GM19397 (cell line): ENCODE measurements at regions not wholly inside any gene's neighbourhood (a gene's known extent, or its start where the extent isn't known, plus 50 kb on each side); places are given as distances from the start of the nearest gene placed in this dataset.

ENCODE experiments used
- ATAC-seq: cut with Tn5 transposase; IDR thresholded peaks from one replicate; pipeline ENCODE4 v1.9.1; 2021; ENCODE audit warnings: mild to moderate bottlenecking, moderate library complexity; ENCODE audit not compliant: unreplicated experiment

DNA sequence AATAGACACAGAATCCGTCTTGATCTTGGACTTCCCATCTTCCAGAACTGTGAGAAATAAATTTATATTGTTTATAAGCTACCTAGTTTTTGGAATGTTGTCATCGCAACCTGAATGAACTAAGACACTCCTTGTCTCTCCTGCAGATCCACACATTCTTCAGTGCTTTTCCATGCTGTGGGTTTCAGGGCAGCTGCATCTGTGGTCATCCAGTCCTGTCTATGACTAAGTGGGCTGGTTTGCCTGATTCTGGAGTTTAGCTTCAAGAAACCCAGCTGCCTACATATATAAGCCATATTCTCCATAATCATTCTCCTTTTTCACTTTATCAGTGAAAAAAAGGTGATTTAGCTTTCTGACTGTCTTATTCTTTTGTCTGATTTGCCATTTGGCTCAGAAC is 170.3 kb upstream of the KIT start:
- no peak for ATAC-seq

DNA sequence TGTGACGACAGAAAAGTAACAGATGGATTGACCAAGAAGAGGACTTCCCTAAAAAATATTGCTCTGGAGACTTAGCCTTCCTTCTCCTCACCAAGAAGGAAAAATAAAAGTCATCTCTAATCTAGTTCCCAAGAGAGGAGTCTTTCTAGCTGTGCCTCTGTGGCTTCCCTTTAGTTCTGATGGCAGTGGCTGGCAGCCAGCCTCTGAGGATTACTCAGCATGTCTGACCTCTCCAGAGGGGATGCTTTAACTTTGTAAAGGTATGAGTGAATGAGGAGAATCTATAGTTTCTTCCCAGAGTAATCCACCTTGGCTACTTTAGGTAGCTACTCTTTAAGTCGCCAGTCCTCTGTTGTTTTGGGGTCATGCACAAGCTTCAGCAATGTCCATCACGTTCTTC is 163.9 kb upstream of the KIT start:
- no peak for ATAC-seq

DNA sequence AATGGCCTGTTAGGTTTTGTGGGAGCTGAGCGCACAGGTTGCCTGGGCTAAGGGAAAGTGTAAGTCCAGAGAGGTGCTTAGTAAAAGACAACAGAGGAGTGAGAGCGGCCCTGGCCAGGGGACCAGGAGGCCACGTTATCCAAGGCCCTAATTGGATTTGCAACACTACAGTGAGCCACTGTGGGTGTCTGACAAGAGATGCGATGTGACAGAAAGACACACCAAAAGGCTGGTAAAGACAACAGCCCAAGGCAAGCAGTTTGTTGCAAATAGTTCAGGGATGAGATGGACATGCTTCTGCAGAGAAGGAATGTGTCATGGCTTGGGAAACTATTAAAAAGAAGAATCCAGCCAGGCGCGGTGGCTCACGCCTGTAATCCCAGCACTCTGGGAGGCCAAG is 162.7 kb upstream of the KIT start:
- no peak for ATAC-seq

DNA sequence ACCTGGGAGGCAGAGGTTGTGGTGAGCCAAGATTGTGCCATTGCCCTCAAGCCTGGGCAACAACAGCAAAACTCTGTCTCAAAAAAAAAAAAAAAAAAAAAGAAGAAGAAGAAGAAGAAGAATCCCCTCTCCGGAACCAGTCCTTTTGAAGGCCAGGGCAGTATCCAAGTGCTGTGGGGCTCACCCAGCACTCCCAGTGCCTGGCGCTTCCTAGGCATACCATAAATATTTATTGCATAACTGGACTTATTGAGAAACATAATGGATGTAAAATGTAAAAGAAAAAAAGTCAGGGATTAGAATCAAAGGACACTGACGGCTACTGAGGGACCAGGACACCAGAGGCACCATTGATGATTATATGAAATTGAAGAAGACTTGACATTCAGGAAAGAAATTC is 162.1 kb upstream of the KIT start:
- ATAC-seq = no peak

DNA sequence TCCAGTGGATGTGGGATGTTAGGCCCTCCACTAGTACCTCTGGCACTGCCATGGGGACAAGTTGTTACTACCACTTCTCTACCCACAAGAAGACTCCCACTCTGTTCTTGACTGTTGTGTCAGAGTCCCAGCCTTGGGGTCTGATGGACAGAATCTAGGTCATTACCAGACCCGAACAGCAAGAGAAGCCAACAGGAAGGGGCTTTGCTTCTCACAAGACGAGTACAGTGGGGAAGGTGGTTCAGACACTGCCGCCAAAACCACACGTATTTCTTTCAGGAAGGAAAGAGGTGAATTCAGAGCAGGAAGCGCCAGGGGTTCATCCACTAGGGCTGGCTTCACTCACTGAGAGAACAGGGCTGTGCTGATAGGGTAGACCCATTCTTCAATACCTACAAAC is 161.3 kb upstream of the KIT start:
- no peak for ATAC-seq

DNA sequence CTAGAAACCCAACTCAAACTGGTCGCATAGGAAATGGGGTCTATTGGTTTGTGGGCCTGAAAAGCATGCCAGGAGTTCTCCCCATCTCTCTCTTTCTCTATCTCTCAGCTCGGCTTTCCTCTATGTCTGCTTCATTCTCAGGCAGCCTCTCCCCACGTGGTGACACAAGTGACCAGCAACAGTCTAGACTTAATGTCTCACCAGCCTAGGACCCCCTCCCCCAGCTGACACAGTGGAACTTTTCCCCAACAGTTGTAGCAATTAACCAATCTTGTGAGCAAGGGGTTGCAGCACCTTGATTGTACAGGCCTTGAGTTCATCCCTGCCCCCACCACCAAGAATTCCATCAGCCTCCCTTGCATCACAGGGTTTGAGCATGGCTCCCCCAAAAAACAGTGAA is 159.8 kb upstream of the KIT start:
- no peak for ATAC-seq

DNA sequence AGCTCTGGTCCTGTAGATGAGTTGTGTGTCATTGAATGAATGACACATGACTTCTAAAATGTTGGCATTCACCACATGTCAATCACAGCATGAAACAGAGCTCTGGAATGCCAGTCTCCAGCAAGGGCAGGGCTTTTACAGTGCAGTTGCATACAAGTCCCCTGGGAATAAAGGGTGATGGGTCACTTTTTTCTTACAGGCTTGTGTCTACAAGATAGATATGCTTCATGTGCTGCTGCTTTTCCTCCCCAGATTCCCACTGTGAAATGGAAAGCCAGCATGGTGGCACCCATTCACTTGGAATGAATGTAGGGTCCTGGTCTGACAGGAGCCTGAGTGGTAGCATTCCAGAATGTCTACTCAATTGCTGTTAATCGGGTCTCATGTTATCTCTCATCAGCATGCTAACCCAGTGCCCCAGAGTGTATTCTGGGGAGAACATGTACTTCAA is 159.1 kb upstream of the KIT start:
- ATAC-seq = no peak

DNA sequence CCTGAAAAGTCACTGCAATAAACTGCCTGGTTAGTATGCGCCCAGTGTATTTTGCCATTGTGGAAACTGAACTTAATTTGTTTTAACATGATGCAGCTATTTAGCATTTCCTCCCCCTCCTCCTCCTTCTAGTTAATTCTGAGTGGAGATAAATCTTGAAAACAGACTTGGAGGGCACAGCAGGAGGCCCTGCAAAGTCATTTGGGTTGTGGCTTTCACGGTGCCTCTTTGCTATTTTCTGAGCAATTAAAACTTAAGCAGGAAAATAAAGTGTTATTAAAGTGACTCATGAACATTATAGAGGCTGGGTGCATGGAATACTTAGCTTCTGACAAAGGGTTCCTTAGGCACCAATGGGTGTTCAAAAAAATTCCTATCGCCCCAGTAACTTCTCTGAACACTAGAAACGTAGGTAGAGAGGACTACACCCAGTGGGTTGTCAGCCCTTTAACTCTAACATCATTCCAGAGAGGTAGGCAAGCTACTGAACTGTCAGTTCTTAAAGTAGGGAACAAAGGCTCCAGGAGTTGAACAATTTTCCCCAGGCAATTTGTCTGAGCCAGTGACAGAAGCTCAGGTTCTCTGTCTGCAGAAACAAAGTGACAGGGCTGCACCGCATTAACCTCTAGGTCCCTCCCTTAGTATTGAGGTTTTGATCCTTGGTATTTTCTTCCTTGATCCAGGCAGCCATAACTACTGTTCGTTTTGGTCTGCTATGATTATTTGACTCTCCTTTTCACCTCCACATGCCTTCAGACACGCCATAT is 158.3 kb upstream of the KIT start:
- no peak for ATAC-seq

DNA sequence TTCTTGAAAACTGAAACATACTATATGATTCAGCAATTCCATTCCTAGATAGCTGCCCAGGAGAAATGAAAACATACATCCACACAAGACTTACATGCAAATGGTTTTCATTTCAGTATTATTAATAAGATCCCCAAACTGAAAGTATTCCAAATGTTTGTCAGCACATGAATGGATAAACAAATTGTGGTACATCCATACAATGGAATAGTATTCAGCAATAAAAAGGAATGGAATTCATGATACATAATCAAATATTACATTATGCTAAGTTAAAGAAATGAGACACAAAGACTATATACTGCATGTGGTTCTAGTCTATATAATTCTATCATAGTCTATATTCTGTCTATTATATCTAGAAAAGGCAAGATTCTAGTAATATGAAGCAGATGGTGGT is 152.4 kb upstream of the KIT start:
- no peak for ATAC-seq

DNA sequence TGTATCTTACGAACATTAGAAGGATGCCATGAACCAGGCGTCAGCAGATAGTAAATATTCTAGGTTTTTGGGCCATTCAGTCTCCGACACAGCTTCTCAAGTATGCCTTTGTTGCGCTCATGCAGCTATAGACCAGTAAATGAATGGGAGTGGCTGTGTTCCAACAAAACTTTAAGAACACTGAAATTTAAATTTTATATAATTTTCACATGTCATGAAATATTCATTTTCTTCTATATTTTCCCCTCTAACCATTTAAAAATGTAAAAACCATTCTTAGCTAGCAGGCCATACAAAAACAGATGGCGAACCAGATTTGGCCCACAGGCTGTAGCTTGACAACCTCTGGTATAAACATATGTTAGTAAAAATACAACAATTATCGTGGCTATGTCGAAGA is 151.8 kb upstream of the KIT start:
- ATAC-seq = no peak

DNA sequence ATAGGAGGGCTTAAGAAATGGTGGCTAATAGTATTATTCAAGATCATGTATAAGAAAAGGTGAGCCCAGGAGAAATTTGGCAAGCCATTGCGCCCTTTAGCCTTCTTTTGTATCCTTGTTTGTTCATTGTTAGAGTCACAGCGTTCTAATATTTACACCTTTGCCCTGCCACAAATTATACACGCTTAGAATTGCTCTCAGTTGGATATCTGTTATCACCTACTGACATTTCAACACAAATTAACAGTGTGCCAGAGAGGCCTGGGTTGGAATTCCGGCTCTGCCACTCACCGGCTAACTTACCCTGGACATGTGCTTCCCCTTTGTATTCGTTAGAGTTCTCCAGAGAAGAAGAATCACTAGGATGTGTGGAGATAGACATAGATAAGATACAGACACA is 148.7 kb upstream of the KIT start:
- ATAC-seq = no peak

DNA sequence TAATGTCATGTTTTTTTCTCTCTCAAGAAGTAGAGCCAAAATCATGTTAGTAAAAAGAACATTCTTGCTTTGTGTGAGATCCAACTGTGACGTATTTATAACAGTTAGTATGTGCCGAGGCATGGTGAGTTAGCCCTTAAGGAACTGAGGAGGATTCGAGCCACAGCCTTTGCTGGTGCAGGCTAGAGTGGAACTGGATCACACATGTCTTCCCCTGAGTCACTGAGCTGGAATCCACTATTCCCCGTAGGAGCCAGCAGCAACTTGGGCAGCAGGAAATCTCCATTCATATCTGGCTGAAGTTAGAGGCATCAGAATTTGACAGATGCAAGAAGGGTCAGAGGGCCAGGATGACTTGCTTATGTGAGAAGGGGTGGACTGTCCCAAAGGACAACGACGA is 144.6 kb upstream of the KIT start:
- no peak for ATAC-seq

DNA sequence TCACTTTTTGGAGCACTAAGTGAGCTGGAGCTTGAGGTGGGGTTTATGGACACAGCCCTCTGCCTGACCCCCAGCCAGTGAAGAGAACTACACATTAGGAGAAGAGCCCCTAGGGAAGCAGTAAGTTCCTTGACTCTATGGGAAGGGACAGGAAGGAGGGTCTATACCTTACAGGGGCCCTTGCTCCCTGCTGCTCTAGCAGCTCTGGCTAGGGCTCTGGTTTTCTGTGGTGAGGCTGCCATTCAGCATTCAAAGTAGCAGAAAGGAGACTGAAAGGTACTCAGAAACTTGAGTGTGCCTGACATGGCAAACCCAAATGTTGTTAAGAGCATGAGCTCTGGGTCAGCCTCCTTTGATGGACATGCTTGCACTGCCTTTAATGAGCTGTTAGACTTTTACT is 144.0 kb upstream of the KIT start:
- ATAC-seq = no peak

DNA sequence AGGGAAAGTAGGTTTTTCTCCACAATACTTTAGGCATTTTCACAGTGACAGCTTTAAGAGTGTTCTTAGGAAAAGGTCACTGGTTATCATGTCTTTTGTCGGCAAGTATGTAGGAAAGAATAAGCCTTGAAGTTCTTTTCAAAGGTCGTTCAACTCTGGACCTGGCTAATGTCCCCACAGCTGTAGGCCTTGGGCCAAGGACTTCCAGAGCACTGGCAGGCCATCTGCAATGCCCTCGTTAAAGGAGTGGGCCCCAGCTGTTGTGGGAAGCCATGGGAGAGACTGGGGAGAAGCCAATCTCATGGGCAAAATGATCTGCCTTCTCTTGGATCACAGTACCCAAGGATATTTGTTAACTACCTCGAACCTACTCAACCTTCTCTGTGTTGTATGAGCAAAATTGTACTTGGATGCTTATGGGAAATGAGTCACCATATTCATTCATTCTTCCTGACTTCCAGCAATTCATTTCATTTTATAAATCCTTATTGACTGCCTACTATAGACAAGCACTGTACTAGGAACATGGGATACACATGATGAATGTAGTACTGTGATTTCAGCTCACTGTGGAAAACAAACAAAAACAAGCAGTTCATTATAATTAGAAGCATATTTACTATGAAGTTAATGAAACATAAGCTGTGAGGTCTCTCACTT is 141.1 kb upstream of the KIT start:
- no peak for ATAC-seq

DNA sequence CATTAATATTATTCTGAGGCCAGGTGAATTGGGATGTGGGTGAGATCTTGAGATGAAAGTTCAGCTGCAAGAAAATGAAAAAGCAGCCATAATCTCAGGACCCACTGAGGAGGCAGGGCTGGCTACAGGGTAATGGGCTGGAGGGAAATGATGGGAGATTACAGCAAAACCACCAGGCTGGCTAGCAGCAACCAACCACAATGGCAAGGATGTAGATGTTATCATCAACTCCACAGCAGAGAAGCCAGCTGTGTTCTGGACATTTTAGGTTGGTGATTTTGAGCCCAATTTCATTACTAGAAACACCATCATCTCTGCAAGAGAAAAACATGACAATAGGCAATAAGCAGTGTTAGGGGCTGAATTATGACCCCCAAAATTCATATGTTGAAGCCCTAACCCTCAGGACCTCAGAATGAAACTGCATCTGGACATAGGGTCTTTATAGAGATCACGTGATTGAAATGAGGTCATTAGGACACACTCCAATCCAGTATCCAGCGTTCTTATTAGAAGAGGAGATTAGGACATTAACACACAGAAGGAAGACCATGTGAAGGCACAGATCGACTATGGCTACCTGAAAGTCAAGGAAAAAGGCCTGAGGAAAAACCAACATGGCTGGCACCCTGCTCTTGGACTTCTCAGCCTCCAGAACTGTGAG is 139.8 kb upstream of the KIT start:
- no peak for ATAC-seq

DNA sequence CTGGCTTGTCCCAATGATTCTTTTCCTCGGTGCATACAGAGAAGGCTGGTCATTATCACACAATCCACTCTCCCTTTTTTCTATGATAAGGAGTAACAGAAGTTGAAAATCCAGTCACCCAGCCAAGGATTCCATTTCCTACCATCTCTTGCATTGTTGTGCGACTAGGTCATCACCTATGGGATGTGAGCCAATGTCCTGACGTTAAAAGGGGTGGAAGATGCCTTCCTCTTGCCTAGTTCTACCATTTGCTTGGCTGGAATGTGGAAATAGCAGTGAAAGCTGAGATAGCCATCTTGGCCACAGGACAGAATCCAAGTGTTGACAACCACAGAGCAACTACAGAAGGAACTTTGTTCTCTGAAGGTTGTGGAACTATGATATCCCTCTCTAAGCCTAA is 132.2 kb upstream of the KIT start:
- ATAC-seq = no peak

DNA sequence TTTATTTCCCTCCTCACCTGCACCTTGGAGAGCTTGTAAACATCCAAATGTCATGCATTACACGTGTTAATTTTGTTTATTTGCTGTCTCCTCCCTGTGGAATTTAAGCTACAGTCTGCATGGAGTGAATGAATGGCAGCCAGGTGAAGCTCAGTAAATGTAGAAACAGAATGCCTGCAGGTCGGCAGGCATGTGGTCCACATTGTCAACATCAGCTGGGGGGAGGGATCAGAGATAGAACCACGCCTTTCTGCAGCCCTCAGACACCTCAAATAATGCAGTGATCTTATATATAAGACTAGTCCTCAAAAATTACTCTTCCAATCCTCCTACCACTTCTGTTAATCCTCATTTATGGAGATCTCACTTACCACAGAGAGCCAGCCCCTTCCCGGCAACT is 131.2 kb upstream of the KIT start:
- ATAC-seq = no peak

DNA sequence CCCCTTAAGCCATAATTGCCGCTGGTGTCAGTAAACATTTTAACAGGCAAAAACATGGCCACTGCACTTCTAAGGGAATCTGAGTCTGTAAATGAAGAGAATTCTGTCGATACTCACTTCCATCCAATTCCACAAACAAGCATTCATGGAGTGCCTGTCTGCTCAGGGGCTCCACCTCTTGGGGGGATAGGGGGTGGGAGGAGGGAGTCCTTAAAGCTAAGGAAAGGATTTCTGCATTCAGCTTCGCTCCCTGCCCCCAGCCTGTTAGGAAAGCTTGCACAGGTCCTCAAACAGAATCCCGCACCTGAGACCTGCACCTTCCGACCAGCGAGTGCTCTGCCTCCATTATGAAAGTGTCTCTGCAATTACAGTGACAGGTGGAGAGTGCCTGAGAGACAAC is 130.2 kb upstream of the KIT start:
- ATAC-seq = no peak

DNA sequence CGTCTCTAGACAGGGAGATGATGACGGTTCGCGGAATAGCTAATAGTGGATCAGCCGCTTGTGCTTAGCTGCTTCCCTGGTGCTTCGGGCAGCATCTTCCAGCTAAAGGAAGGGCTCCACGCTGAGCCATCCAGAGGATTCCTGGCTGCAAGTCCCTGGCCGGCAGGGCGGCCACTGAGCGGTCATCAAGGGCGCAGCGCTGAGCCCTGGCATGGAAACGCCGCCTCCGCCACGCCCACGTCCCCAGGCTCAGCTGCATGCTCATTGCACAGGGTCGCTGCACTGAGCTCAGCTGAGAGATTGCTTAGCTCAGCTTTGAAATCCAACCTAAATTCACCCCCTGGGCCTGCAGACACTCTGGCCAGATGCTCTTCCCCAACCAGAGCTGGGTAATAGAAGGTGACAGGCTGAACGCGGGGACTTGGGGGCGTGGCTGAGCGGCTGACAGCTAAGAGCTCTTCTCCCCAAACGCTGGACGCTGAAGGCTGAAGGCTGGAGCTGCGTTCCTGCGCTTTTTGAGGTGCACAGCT is 118.2 kb upstream of the KIT start:
- no peak for ATAC-seq

DNA sequence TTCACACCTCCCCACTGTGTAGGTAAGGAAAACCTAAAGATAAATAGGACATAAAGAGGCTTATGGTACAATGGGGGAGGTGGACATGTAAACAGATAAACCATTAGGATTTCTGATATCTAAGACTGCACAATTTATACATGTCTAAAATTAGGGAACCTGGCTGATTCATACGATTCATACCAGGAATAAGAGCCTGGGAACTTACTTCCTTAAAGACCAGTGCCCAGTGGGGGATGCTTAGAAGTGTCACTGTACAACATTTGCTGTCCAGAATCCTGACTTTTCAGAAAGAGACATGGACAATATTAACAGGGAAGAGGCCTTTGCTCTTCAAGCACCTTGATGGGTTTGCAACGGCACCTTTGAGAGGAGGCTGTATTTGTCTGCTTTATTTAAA is 116.8 kb upstream of the KIT start:
- ATAC-seq = no peak

DNA sequence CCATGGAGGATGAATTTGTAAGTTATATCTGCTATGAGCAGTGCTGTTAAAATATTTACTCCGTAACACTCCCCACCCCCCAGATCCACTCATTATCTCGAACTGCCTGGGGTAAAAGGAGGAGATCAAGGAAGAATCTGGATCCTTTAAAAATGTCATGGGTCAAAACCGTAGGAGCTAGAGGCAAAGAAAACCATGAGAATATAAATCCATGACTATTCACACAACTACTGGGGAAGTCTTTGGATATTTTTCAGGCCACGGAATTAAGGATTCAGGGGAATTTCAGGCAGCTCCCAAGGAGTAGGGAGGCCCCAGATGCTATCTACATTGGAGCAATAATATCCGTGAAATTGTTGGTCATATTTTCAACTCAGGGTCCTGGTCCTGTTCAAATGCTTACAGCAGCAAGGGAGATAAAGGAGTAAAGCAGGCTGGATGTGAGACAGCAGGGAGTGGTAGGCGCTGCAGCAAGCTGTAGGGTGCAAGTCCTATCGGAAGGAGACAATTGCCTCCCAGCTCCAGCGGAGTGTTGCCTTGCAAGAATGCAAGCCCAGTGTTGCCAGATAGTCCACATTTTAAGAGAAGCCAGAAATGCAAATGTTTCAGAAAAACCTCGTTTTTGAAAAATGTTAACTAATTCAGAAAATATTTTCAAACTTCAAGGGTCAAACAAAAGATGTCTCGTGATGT is 116.2 kb upstream of the KIT start:
- no peak for ATAC-seq

DNA sequence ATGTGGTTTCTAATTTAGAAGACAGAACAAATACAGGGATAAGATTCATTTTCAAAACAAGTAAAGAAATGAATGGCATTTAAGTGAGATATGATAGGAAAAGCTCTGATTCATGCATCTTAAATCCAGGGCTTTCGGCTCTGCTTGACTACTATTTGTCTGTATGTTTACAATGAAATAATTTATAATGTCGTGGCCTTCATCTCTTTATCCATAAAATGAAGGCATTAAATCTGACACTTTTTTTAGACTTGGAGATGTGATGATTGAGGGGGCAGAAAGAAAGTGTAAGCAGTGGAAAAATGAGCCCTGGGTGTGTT is 115.7 kb upstream of the KIT start:
- ATAC-seq = no peak
